Fibroblast of pulmonary artery (primary cell): ENCODE measurements at regions not wholly inside any gene's neighbourhood (a gene's known extent, or its start where the extent isn't known, plus 50 kb on each side); places are given as distances from the start of the nearest gene placed in this dataset.

ENCODE experiments used
- DNase-seq: peaks from one replicate; pipeline ENCODE4 v3.0.0-alpha.2; 2010; ENCODE audit warnings: low read depth
- H3K4me3 ChIP-seq: replicated peaks from 2 replicates; pipeline ENCODE4 v1.5.1; 2011; ENCODE audit warnings: low read depth, mild to moderate bottlenecking, control low read depth, low read length, moderate library complexity
- CTCF ChIP-seq: IDR thresholded peaks from 2 replicates; pipeline ENCODE4 v1.5.1; 2011; ENCODE audit warnings: mild to moderate bottlenecking, control low read depth, low read length, inconsistent platforms; ENCODE audit errors: missing control alignments

- TF ChIP-seq CTCF = no peak
- no peak overlapping the region for H3K4me3 ChIP-seq
- DNase-seq = no peak
Measured at GRCh38 chr7:156115582-156115981, 303.3 kb upstream of the SHH start.

GRCh38 chr7:156113731-156114130 lies 301.5 kb upstream of the SHH start:
- no peak overlapping the region for H3K4me3 ChIP-seq
- DNase-seq = no peak
- no peak for TF ChIP-seq CTCF

GRCh38 chr7:156109988-156110387 lies 297.7 kb upstream of the SHH start:
- no peak for TF ChIP-seq CTCF
- H3K4me3 ChIP-seq = no peak overlapping the region
- no peak for DNase-seq

- no peak overlapping the region for H3K4me3 ChIP-seq
- no peak for TF ChIP-seq CTCF
- no peak for DNase-seq
Measured at GRCh38 chr7:156109076-156109475, 296.8 kb upstream of the SHH start.

GRCh38 chr7:156107957-156108356 lies 295.7 kb upstream of the SHH start:
- no peak for TF ChIP-seq CTCF
- no peak overlapping the region for H3K4me3 ChIP-seq
- no peak for DNase-seq

GRCh38 chr7:156106107-156106426 lies 293.8 kb upstream of the SHH start:
- no peak overlapping the region for H3K4me3 ChIP-seq
- no peak for TF ChIP-seq CTCF
- DNase-seq = no peak

- H3K4me3 ChIP-seq = no peak overlapping the region
- TF ChIP-seq CTCF = no peak
- DNase-seq = no peak
Measured at GRCh38 chr7:156105337-156106106, 293.3 kb upstream of the SHH start.
